ENCODE measurements at regions not wholly inside any gene's neighbourhood (a gene's known extent, or its start where the extent isn't known, plus 50 kb on each side); places are given as distances from the start of the nearest gene placed in this dataset.

DNA sequence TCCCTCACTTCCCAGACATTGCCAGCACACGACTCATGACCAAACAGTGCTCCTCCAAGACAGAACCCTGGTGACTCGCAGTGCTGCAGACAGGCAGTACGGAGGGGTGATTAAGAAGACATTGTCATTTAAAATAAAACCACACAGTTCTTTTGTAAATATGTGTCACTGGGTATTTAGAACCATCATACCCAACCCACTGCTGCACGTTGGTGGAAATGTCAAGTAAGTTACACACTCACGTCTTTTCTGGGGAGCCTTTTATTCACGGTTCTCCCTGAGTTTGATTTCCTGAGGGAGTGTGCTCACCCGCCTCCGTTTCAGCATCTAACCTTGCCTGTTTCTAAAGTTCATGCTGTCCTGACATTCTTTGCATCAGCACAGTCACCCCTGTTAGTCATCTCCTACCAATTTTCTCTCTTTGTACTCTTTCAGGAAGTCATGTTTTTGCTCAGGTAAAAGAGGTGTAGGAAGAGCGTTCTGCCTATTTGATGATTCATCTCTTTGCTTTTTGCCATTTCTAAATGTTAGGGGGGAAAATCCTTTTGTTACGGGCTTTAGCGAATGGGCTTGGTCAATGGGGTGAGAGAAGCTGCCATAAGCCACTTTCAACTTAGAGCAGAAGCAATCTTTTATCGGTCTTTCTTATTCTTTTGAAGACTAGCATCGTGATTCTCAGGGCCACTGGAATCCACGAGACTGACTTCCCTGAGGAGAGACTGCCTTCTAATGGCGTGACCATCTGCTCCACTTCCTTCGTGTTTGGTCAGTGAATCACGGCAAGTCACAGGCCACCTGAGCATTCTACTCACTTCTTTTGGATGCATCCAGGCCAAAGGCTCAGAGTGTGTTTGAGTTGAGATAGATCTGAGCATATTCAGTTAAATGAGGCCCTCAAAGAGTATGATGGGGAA lies 512.8 kb upstream of the JARID2 start:
- peak in 1 of 10 donors; percentile 9 for DNase-seq
- Mint-ChIP-seq H3K4me1 (peaks cover 31 to 92% (median 82%) of the 10 kb centered on the region in 4 donors), H3K9me3 (peaks cover 0 to 2% (median 0%) of the 10 kb centered on the region in 9 donors), H3K27ac (peak overlapping the region in 6 of 10 donors; percentile 9 to 93 (median 51)), H3K4me3 (peak overlapping the region in 9 of 10 donors; percentile 2 to 71 (median 18)), H3K36me3 (no peaks in the 10 kb centered on the region), H3K27me3 (no peaks in the 10 kb centered on the region)
- POLR2A ChIA-PET: no interaction called here
- ATAC-seq: peak; percentile 24 to 63

DNA sequence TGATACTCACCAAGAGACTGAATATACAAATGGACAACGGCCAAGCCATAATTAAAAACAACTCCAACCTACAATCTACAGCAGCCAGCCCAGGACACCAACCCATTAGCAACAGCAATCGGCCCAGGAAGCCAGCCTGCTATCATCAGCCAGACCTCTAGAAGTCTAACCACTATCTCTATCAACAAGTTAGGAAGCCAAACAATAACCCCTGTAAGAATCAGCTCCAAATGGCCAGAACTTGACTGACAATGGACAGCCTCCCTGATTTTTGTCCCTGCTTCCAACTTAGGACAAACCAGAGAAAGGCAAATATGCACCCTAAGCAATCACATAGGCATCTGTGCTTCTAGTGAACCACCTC lies 511.8 kb upstream of the JARID2 start:
- Mint-ChIP-seq H3K9me3 (peaks cover 0 to 2% (median 0%) of the 10 kb centered on the region in 9 donors), H3K27ac (peak overlapping the region in 2 of 10 donors; percentile 89 to 91), H3K36me3 (no peaks in the 10 kb centered on the region), H3K27me3 (no peaks in the 10 kb centered on the region), H3K4me1 (peaks cover 29 to 92% (median 85%) of the 10 kb centered on the region in 4 donors), H3K4me3 (peak overlapping the region in 7 of 10 donors; percentile 25 to 74 (median 45))
- ATAC-seq (no peak), DNase-seq (no peak)
- POLR2A ChIA-PET: no interaction called here

DNA sequence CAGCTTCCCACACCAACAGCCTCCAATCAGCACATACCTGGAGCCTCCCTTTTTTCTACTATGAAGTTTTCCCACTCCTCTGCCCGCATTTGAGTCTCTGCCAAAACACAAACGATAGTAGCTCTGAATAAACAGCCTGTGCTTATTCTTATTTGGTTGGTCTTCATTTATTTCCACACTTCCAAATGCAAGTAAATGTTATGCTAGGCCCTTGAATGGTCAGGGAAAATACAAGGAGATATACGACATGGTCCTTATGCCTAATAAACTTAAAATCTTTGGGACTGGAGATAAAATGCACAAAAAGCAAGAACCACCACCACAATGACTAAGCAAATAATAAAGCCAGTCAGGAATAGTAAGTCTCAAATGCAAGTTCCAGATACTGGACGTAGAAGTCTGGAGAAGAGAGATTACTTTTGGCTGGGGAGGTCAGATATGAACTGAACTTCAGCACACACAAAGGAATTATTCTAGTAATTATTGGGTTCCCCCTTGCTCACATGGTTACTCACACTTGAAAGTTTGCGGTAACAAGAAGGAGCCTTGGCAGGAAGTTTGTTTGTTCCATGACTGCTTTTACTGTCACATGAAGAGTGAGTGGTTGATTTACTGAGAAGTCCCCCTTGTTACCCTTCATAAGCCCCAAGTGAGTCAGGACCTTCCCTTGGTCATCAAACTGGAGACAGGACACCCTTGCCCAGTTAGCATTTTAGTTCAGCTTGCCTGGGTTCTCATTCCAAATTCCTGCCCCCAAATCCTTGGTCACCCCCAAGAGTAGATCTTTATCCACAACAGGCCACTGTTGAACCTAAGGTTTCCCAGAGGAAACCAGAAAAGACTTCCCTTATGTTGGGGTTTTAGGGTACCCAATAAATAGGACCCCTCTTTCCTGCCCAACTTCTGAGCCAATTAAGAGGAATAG lies 511.2 kb upstream of the JARID2 start:
- H3K4me3 Mint-ChIP-seq: peak overlapping the region in 7 of 10 donors; percentile 25 to 74 (median 65)
- no peaks in the 10 kb centered on the region for H3K27me3 Mint-ChIP-seq
- peaks cover 26 to 92% (median 84%) of the 10 kb centered on the region in 4 donors for H3K4me1 Mint-ChIP-seq
- peaks cover 0 to 2% (median 0%) of the 10 kb centered on the region in 9 donors for H3K9me3 Mint-ChIP-seq
- ATAC-seq (peak; percentile 62 to 84), DNase-seq (peak in 3 of 10 donors; percentile 28 to 55 (median 47))
- H3K27ac Mint-ChIP-seq: peak overlapping the region in 8 of 10 donors; percentile 23 to 91 (median 60)
- H3K36me3 Mint-ChIP-seq: no peaks in the 10 kb centered on the region
- POLR2A ChIA-PET: no interaction called here

DNA sequence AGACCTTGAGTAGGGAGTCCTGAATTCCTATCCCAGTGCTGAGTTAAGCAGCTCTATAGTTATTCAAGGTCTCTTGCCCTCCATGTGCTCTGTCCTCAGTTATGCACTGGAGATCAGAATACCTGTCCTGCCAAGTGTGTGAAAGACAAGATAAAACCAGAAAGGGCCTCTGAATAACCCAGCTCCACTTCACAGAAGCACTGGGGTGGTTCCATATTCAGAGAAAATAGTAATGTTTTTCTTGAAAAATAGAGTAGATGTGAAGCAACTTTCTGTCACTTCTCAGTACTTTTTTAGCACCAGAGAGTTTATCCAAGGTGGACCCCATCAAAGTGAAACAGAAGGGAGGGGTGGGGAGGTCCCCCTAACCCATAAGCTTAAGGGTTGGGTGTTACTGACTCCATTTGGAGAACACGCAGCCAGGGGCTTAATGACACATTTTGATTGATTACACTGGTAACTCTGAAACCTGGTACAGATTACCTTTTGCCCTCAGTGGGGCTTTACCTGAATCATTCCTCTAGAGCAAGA lies 509.8 kb upstream of the JARID2 start:
- H3K36me3 Mint-ChIP-seq: peaks cover 0 to 3% (median 0%) of the 10 kb centered on the region in 3 donors
- peak overlapping the region in 2 of 10 donors; percentile 37 to 45 for H3K27ac Mint-ChIP-seq
- no peak overlapping the region for H3K4me3 Mint-ChIP-seq
- H3K4me1 Mint-ChIP-seq: peaks cover 27 to 82% (median 73%) of the 10 kb centered on the region in 4 donors
- POLR2A ChIA-PET: interaction anchor here (1.2 kb wide), 1 partner anchor 10 kb away, joined by 3 read pairs; no protein-coding TSS in a partner anchor
- peaks cover 0 to 4% (median 0%) of the 10 kb centered on the region in 9 donors for H3K9me3 Mint-ChIP-seq
- no peaks in the 10 kb centered on the region for H3K27me3 Mint-ChIP-seq
- DNase-seq: no peak
- no peak for ATAC-seq

DNA sequence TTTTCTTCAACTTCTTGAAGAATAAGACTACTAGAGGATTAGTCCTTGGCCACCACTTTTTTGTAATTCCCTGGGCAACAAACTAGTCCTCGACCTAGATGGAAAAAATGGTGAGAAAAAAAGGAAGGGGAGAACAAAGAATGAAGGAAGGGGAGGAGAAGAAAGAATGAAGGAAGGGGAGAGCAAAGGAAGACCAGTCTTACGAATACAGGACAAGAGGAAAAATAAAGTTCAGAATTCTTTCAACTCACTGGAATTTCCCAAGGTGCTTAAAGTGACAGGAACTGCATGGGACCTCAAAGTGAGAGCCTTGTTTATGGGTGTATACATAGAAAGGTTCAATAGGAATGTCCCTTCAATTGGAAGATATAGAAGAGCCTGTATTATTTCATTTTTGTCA lies 509.3 kb upstream of the JARID2 start:
- DNase-seq (no peak), ATAC-seq (no peak)
- Mint-ChIP-seq H3K9me3 (peaks cover 0 to 4% (median 0%) of the 10 kb centered on the region in 9 donors), H3K4me3 (no peak overlapping the region), H3K4me1 (peaks cover 23 to 77% (median 67%) of the 10 kb centered on the region in 4 donors), H3K27ac (peak overlapping the region in 2 of 10 donors; percentile 37 to 45), H3K36me3 (peaks cover 0 to 3% (median 0%) of the 10 kb centered on the region in 3 donors), H3K27me3 (no peaks in the 10 kb centered on the region)
- POLR2A ChIA-PET: interaction anchor here (1.2 kb wide), 1 partner anchor 10 kb away, joined by 3 read pairs; no protein-coding TSS in a partner anchor

DNA sequence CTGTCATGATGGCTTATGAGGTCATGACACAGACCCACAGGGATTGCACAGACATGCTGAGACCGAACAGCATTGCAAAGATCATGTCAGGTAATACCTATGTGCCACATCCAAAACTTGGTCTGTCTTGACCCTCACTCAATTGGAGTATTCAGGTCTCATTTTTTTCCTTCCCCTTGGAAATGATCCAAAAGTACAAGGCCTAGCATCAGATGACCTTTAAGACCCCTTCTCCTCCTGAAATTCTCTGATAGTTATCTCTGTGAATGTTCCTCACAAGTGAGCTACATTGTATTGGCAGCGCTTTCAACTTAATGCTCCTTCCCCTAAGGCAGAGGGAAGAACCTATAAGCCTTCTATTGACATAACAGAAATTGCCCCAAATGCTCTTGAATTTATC lies 507.4 kb upstream of the JARID2 start:
- Mint-ChIP-seq H3K27ac (peak overlapping the region in 3 of 10 donors; percentile 29 to 88 (median 58)), H3K4me1 (peaks cover 10 to 64% (median 51%) of the 10 kb centered on the region in 4 donors), H3K9me3 (peaks cover 0 to 4% (median 0%) of the 10 kb centered on the region in 9 donors), H3K36me3 (peaks cover 0 to 3% (median 0%) of the 10 kb centered on the region in 3 donors), H3K4me3 (peak overlapping the region in 1 of 10 donors; percentile 12), H3K27me3 (no peaks in the 10 kb centered on the region)
- DNase-seq (no peak), ATAC-seq (no peak)
- POLR2A ChIA-PET: interaction anchor here (1.3 kb wide), 1 partner anchor 21 kb away, joined by 3 read pairs; no protein-coding TSS in a partner anchor

DNA sequence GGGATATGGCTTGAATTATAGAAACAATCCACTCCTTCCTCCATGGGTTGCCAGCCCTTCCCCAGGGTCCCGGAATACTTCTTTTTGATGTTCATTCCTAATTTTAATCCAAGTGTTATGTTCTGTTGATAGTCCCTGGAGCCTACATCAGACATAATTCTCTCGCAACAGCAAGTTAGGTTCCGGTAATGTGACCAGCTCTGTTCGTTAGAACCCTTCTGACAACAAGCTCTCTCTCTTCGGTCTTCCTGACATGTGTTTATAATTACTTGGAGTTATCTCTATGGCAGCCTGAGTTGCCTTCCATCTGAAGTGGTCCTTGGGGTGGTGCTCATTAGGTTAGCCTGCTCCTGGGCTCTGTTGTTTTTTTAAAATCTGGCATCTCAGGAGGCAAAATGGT lies 506.9 kb upstream of the JARID2 start:
- peaks cover 11 to 64% (median 51%) of the 10 kb centered on the region in 4 donors for H3K4me1 Mint-ChIP-seq
- H3K9me3 Mint-ChIP-seq: peaks cover 0 to 5% (median 0%) of the 10 kb centered on the region in 9 donors
- peaks cover 0 to 4% (median 0%) of the 10 kb centered on the region in 3 donors for H3K36me3 Mint-ChIP-seq
- H3K27me3 Mint-ChIP-seq: peaks cover 0 to under 1% (median 0%) of the 10 kb centered on the region in 5 donors
- POLR2A ChIA-PET: interaction anchor here (1.3 kb wide), 1 partner anchor 22 kb away, joined by 3 read pairs; no protein-coding TSS in a partner anchor
- no peak for DNase-seq
- ATAC-seq: no peak
- H3K4me3 Mint-ChIP-seq: peak overlapping the region in 3 of 10 donors; percentile 31 to 47 (median 44)
- peak overlapping the region in 4 of 10 donors; percentile 29 to 80 (median 58) for H3K27ac Mint-ChIP-seq

DNA sequence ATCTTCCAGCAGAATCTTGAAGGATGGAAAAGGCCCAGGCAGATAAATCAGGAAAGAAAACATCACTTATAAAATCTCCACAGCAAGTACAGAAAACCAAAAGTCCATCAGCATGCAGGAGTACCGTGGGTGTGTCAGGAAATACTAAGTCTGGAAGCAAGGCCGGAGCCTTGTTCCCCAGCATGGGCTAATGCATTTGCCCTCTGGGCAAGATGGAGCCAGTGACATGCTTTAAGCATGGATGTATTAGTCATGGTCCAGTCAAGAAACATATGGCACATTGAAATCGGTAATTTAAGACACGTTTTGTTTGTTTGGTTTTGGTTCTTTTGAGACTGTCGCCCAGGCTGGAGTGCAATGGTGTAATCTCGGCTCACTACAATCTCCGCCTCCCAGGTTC lies 506.0 kb upstream of the JARID2 start:
- POLR2A ChIA-PET: interaction anchor here (1.3 kb wide), 1 partner anchor 23 kb away, joined by 3 read pairs; no protein-coding TSS in a partner anchor
- H3K36me3 Mint-ChIP-seq: peaks cover 0 to 7% (median 0%) of the 10 kb centered on the region in 3 donors
- DNase-seq: no peak
- H3K9me3 Mint-ChIP-seq: peaks cover 0 to 8% (median 0%) of the 10 kb centered on the region in 9 donors
- peaks cover 0 to 2% (median 0%) of the 10 kb centered on the region in 5 donors for H3K27me3 Mint-ChIP-seq
- peaks cover 5 to 57% (median 45%) of the 10 kb centered on the region in 4 donors for H3K4me1 Mint-ChIP-seq
- H3K27ac Mint-ChIP-seq: peak overlapping the region in 1 of 10 donors; percentile 29
- no peak for ATAC-seq
- no peak overlapping the region for H3K4me3 Mint-ChIP-seq

DNA sequence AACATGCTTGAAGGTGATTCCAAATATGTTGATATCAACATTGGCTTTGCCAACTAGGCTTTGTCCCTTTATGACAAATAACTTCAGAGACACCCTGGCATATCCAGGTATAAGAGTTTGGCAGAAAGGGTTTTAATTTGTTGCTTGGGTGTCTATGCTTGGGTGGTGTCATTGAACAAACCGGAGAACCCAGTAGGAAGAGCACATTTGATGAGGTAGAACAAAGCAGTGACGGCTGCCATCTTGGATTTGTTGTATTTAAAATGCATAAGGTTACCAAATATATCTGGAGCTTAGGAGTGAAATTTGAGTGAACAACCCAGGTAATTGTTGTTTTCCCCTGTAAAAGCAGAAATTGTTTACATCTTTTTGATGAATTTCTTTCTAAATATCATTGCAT lies 503.7 kb upstream of the JARID2 start:
- Mint-ChIP-seq H3K4me3 (no peak overlapping the region), H3K9me3 (peaks cover 0 to 14% (median 6%) of the 10 kb centered on the region in 9 donors), H3K27me3 (peaks cover 0 to 16% (median 0%) of the 10 kb centered on the region in 5 donors), H3K36me3 (peaks cover 0 to 7% (median 0%) of the 10 kb centered on the region in 3 donors), H3K27ac (no peak overlapping the region), H3K4me1 (peaks cover 5 to 41% (median 27%) of the 10 kb centered on the region in 4 donors)
- POLR2A ChIA-PET: no interaction called here
- ATAC-seq: no peak
- no peak for DNase-seq

DNA sequence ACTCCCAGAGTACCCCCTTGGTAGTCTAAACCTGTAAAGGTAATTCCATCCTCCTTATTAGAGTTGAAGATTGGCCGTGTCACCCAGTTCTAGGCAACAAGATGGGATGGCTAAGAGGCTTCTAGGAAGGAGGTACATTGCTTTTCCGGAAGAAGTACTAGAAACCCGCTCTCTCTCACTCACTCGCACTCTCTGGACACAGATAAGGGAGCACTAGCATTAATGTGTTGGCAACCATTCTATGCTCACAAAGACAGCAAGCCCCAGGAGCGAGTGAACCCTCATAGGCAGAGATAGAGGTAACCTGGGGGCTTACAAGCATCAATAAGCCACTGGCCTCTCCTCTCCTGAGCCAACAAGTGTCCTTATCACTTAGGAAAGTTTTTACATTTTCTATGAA lies 503.2 kb upstream of the JARID2 start:
- Mint-ChIP-seq H3K9me3 (peaks cover 0 to 14% (median 6%) of the 10 kb centered on the region in 9 donors), H3K4me3 (no peak overlapping the region), H3K27me3 (peaks cover 0 to 16% (median 0%) of the 10 kb centered on the region in 5 donors), H3K36me3 (peaks cover 0 to 7% (median 0%) of the 10 kb centered on the region in 3 donors), H3K4me1 (peaks cover 5 to 36% (median 24%) of the 10 kb centered on the region in 4 donors), H3K27ac (no peak overlapping the region)
- POLR2A ChIA-PET: no interaction called here
- ATAC-seq: no peak
- no peak for DNase-seq

DNA sequence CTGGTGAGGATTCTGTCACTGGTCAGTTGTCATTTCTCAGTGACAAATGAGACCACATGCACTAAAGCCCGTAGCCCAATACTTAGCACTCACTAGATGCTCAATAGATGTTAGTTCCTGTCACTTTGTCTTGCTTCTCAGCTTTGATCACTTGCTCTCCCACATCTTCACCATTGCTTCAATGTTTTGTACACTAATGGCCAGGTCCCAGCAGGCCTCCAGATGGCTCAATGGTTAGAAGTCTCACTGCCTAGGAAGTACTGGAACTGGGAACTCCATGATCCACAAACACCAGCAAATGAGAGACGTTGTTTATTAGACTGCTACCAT lies 502.8 kb upstream of the JARID2 start:
- Mint-ChIP-seq H3K9me3 (peaks cover 0 to 14% (median 6%) of the 10 kb centered on the region in 9 donors), H3K27ac (peak overlapping the region in 2 of 10 donors; percentile 6 to 39), H3K27me3 (peaks cover 0 to 16% (median 0%) of the 10 kb centered on the region in 5 donors), H3K36me3 (peaks cover 0 to 7% (median 0%) of the 10 kb centered on the region in 3 donors), H3K4me3 (no peak overlapping the region), H3K4me1 (peaks cover 5 to 35% (median 24%) of the 10 kb centered on the region in 4 donors)
- DNase-seq (no peak), ATAC-seq (no peak)
- POLR2A ChIA-PET: no interaction called here

Data from naive thymus-derived CD8-positive, alpha-beta T cell (primary cell).